ENCODE measurements at regions not wholly inside any gene's neighbourhood (a gene's known extent, or its start where the extent isn't known, plus 50 kb on each side); places are given as distances from the start of the nearest gene placed in this dataset.

GRCh38 chr2:65530547-65531320 lies 98.3 kb upstream of the SPRED2 start:
- Histone ChIP-seq H3K27ac (ENCODE audit: low read depth, low read length, severe bottlenecking) (no peak overlapping the region), H3K4me3 (ENCODE audit: extremely low read depth, insufficient read depth, low read length, poor library complexity, severe bottlenecking) (no peak overlapping the region), H3K4me1 (ENCODE audit: control insufficient read depth, insufficient read depth, low read length, poor library complexity, severe bottlenecking) (no peaks in the 10 kb centered on the region), H3K9me3 (ENCODE audit: control insufficient read depth, low read length) (no peaks in the 10 kb centered on the region), H3K36me3 (ENCODE audit: control insufficient read depth, insufficient read depth, low read length) (no peaks in the 10 kb centered on the region)
- 90 to 100% methylated on average over 2 to 4 of the region's 5 CpGs for WGBS, 2 experiments (ENCODE audit: insufficient coverage in 2 of 2)

DNA sequence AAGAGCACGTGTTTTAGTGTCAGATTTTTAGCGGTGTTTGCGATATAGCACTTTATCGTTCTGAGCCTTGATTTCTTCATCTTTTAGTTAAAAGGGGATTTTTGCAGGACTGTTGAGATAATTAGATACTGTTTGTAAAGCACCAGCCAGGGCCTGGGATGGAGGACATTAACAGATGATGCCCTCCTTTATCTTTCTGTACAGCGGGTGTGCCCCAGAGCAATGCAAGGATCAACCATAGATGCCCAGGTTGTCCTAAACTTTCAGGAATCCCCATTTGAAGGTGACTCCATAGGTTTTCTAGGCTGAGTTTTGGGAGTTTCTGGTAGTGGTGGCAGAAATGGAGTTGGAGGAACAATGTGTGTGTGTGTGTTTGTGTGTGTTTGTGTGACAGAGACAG lies 97.0 kb upstream of the SPRED2 start:
- Histone ChIP-seq H3K4me3 (ENCODE audit: extremely low read depth, insufficient read depth, low read length, poor library complexity, severe bottlenecking) (no peak overlapping the region), H3K4me1 (ENCODE audit: control insufficient read depth, insufficient read depth, low read length, poor library complexity, severe bottlenecking) (no peaks in the 10 kb centered on the region), H3K27ac (ENCODE audit: low read depth, low read length, severe bottlenecking) (no peak overlapping the region), H3K9me3 (ENCODE audit: control insufficient read depth, low read length) (no peaks in the 10 kb centered on the region), H3K36me3 (ENCODE audit: control insufficient read depth, insufficient read depth, low read length) (no peaks in the 10 kb centered on the region)
- 95 to 100% methylated on average over 5 of the region's 5 CpGs for WGBS, 2 experiments (ENCODE audit: insufficient coverage in 2 of 2)

DNA sequence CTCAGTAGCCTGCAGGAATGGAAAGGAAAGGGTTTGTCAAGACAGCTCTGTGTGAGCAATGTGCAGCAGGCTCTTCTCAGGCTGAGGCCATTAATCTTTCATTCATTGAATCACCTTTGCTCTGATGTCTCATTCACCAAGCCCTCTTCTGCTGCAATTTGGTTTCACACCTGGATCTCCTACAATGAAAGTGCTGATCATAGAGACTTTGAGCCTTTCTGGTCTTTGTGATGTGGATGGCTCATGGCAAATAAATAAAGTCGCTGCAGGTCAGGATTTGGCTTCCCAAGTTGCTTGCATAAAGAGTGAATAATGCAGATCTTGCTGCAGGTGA lies 95.8 kb upstream of the SPRED2 start:
- H3K9me3 ChIP-seq (ENCODE audit: control insufficient read depth, low read length) = no peaks in the 10 kb centered on the region
- H3K4me1 ChIP-seq (ENCODE audit: control insufficient read depth, insufficient read depth, low read length, poor library complexity, severe bottlenecking) = no peaks in the 10 kb centered on the region
- WGBS, 2 experiments (ENCODE audit: insufficient coverage in 2 of 2) = 93 to 100% methylated on average over 1 of the region's 1 CpG
- no peak overlapping the region for H3K27ac ChIP-seq (ENCODE audit: low read depth, low read length, severe bottlenecking)
- H3K36me3 ChIP-seq (ENCODE audit: control insufficient read depth, insufficient read depth, low read length) = no peaks in the 10 kb centered on the region
- no peak overlapping the region for H3K4me3 ChIP-seq (ENCODE audit: extremely low read depth, insufficient read depth, low read length, poor library complexity, severe bottlenecking)

DNA sequence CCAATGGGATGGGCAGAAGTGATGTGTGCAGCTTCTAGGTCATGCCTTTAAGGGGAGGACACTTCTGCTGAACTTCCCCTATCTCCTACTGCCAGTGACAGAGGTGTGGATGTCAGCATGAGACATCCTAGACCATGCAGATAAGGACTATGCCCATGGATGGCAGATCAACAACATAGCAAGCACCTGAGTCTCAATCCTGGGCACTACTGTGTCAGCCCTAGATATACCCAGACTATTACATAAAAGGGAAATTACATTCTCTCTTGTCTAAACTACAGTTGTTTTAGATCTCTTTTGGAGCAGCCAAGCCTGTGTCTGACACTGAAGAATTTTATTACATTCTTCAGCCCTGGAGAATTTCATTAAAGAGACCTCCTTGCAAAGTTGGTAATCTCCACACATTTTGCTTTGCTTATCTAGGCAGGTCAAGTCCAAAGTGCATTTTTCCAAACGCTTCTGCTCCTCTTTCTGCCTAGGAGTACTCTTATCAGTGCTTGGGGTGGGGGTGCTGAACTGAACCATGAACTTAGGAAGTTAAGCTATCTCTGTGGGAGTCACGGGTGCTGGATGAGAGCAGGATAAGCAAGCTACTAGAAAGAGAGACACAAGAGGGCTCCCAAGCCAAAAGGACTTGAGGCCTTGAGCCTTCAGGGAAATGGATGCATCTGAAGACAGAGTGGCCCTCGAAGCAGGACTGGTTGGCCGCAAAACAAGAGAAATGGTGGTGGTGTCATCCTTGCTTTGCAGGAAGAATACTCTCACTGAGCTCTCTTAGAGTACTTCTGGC lies 95.2 kb upstream of the SPRED2 start:
- Histone ChIP-seq H3K9me3 (ENCODE audit: control insufficient read depth, low read length) (no peaks in the 10 kb centered on the region), H3K4me1 (ENCODE audit: control insufficient read depth, insufficient read depth, low read length, poor library complexity, severe bottlenecking) (no peaks in the 10 kb centered on the region), H3K36me3 (ENCODE audit: control insufficient read depth, insufficient read depth, low read length) (no peaks in the 10 kb centered on the region), H3K4me3 (ENCODE audit: extremely low read depth, insufficient read depth, low read length, poor library complexity, severe bottlenecking) (no peak overlapping the region), H3K27ac (ENCODE audit: low read depth, low read length, severe bottlenecking) (no peak overlapping the region)
- WGBS, 2 experiments (ENCODE audit: insufficient coverage in 2 of 2) = 76 to 91% methylated on average over 3 to 4 of the region's 4 CpGs

DNA sequence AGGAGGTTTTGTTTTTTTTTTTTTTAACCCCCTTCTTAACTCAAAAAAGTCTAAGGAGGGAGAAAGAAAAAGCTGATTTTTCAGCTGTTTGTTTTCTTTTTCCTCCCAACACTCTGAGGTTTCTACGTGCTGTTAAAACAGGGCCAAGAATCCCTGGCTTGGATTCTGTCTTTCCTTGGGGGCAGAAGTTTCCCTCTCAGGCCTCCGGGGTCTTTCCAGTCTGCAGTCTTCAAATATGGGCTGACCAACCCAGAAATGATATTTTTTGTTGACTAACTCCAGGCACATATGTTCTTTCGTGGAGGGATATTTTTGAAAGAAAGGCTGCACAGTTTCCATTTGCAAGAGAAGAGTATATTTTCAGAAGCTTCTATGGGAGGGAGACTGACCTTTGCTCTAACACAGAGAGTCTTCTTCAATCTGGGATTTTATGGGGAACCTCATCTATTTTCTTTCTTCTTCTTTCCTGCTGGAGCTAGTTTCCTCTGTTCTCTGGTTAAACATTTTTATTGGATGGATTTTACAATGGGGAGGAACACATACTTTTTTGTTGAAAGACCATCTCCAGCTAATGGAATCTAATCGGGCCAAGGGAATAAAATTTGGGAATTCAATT lies 93.3 kb upstream of the SPRED2 start:
- no peak overlapping the region for H3K27ac ChIP-seq (ENCODE audit: low read depth, low read length, severe bottlenecking)
- H3K4me1 ChIP-seq (ENCODE audit: control insufficient read depth, insufficient read depth, low read length, poor library complexity, severe bottlenecking) = no peaks in the 10 kb centered on the region
- no peaks in the 10 kb centered on the region for H3K9me3 ChIP-seq (ENCODE audit: control insufficient read depth, low read length)
- no peak overlapping the region for H3K4me3 ChIP-seq (ENCODE audit: extremely low read depth, insufficient read depth, low read length, poor library complexity, severe bottlenecking)
- H3K36me3 ChIP-seq (ENCODE audit: control insufficient read depth, insufficient read depth, low read length) = no peaks in the 10 kb centered on the region
- WGBS, 2 experiments (ENCODE audit: insufficient coverage in 2 of 2) = 90 to 92% methylated on average over 3 to 4 of the region's 4 CpGs

DNA sequence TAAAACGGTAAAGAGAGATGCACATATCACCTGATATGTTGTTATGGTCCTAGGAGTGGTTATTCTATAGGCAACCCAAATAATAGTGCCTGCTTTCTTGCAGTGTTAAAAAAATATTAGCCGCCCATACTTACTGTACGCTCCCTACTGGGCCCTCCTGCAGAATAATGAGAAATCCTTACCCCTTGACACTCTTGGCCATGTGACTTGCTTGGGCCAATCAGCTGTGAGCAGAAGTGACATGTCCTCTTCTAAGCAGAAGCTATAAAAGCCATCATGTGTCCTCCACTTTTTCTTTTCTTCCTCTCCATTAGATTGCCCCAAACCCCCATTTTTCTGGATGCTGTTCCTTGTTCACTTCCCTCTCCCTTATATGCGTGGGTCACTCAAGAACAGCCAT lies 90.5 kb upstream of the SPRED2 start:
- Histone ChIP-seq H3K4me1 (ENCODE audit: control insufficient read depth, insufficient read depth, low read length, poor library complexity, severe bottlenecking) (no peaks in the 10 kb centered on the region), H3K27ac (ENCODE audit: low read depth, low read length, severe bottlenecking) (no peak overlapping the region), H3K9me3 (ENCODE audit: control insufficient read depth, low read length) (no peaks in the 10 kb centered on the region), H3K36me3 (ENCODE audit: control insufficient read depth, insufficient read depth, low read length) (no peaks in the 10 kb centered on the region), H3K4me3 (ENCODE audit: extremely low read depth, insufficient read depth, low read length, poor library complexity, severe bottlenecking) (no peak overlapping the region)
- WGBS, 2 experiments (ENCODE audit: insufficient coverage in 2 of 2) = 92 to 95% methylated on average over 2 of the region's 4 CpGs

DNA sequence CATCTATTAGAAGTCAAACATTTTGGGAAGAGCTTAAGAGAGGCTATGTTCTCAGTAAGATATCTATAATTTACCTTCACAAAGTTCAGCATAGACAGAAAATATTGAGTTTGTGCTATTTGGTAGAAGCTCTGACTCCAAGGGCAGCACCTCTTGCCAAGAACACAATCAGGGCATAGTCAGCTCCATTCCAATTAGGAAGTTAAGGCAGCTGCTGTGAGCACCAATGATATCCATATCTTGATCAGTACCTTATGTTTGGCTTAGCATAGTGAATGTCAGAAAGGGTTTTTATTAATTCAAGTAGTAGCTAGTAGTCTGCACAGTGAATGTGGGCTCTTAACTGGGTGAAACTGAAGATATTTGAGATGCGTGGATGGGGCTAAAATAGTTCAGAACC lies 86.4 kb upstream of the SPRED2 start:
- H3K36me3 ChIP-seq (ENCODE audit: control insufficient read depth, insufficient read depth, low read length) = no peaks in the 10 kb centered on the region
- no peak overlapping the region for H3K27ac ChIP-seq (ENCODE audit: low read depth, low read length, severe bottlenecking)
- H3K9me3 ChIP-seq (ENCODE audit: control insufficient read depth, low read length) = no peaks in the 10 kb centered on the region
- no CpG with 5 or more reads among the region's 1 CpG for WGBS, 2 experiments (ENCODE audit: insufficient coverage in 2 of 2)
- H3K4me1 ChIP-seq (ENCODE audit: control insufficient read depth, insufficient read depth, low read length, poor library complexity, severe bottlenecking) = no peaks in the 10 kb centered on the region
- no peak overlapping the region for H3K4me3 ChIP-seq (ENCODE audit: extremely low read depth, insufficient read depth, low read length, poor library complexity, severe bottlenecking)

- Histone ChIP-seq H3K4me3 (ENCODE audit: extremely low read depth, insufficient read depth, low read length, poor library complexity, severe bottlenecking) (no peak overlapping the region), H3K36me3 (ENCODE audit: control insufficient read depth, insufficient read depth, low read length) (no peaks in the 10 kb centered on the region), H3K27ac (ENCODE audit: low read depth, low read length, severe bottlenecking) (no peak overlapping the region), H3K9me3 (ENCODE audit: control insufficient read depth, low read length) (peaks cover 4% of the 10 kb centered on the region), H3K4me1 (ENCODE audit: control insufficient read depth, insufficient read depth, low read length, poor library complexity, severe bottlenecking) (no peaks in the 10 kb centered on the region)
- WGBS, 2 experiments (ENCODE audit: insufficient coverage in 2 of 2) = 100% methylated on average over 2 of the region's 4 CpGs; no CpG with 5 or more reads in 1 of the 2 experiments
These were observed 82.3 kb upstream of the SPRED2 start for GRCh38 chr2:65514555-65515195.

GRCh38 chr2:65512783-65513182 lies 80.4 kb upstream of the SPRED2 start:
- WGBS, 2 experiments (ENCODE audit: insufficient coverage in 2 of 2) = 75 to 83% methylated on average over 1 to 2 of the region's 5 CpGs
- no peak overlapping the region for H3K27ac ChIP-seq (ENCODE audit: low read depth, low read length, severe bottlenecking)
- H3K4me1 ChIP-seq (ENCODE audit: control insufficient read depth, insufficient read depth, low read length, poor library complexity, severe bottlenecking) = no peaks in the 10 kb centered on the region
- H3K4me3 ChIP-seq (ENCODE audit: extremely low read depth, insufficient read depth, low read length, poor library complexity, severe bottlenecking) = no peak overlapping the region
- H3K36me3 ChIP-seq (ENCODE audit: control insufficient read depth, insufficient read depth, low read length) = no peaks in the 10 kb centered on the region
- H3K9me3 ChIP-seq (ENCODE audit: control insufficient read depth, low read length) = peaks cover 4% of the 10 kb centered on the region

- H3K9me3 ChIP-seq (ENCODE audit: control insufficient read depth, low read length) = peaks cover 4% of the 10 kb centered on the region
- H3K4me3 ChIP-seq (ENCODE audit: extremely low read depth, insufficient read depth, low read length, poor library complexity, severe bottlenecking) = no peak overlapping the region
- no peak overlapping the region for H3K27ac ChIP-seq (ENCODE audit: low read depth, low read length, severe bottlenecking)
- WGBS, 2 experiments (ENCODE audit: insufficient coverage in 2 of 2) = no CpG with 5 or more reads among the region's 2 CpGs
- H3K4me1 ChIP-seq (ENCODE audit: control insufficient read depth, insufficient read depth, low read length, poor library complexity, severe bottlenecking) = no peaks in the 10 kb centered on the region
- no peaks in the 10 kb centered on the region for H3K36me3 ChIP-seq (ENCODE audit: control insufficient read depth, insufficient read depth, low read length)
These were observed 78.9 kb upstream of the SPRED2 start for GRCh38 chr2:65511306-65511705.

Measured in mesodermal cell (in vitro differentiated cells).